CD4-positive, alpha-beta T cell treated with Interleukin-12 subunit alpha and Interleukin-12 subunit beta, for 1 hour (primary cell): ENCODE measurements at regions not wholly inside any gene's neighbourhood (a gene's known extent, or its start where the extent isn't known, plus 50 kb on each side); places are given as distances from the start of the nearest gene placed in this dataset.
"Not testable (repeated sequence)": the region's sequence is repeated elsewhere in the genome, so short reads cannot be mapped to it uniquely, and the experiment has no call there.

Experiments
- DNase-seq: peaks from one replicate; pipeline ENCODE4 v3.0.0-alpha.2; 2020

GRCh38 chr2:145584353-145584752, 1064.4 kb upstream of the ZEB2 start:
- no peak for DNase-seq

- no peak for DNase-seq
Measured at GRCh38 chr2:145573608-145574007, 1053.7 kb upstream of the ZEB2 start.

GRCh38 chr2:145572238-145572637, 1052.3 kb upstream of the ZEB2 start:
- no peak for DNase-seq

- DNase-seq: no peak
Measured at GRCh38 chr2:145569108-145569507, 1049.2 kb upstream of the ZEB2 start.

GRCh38 chr2:145563741-145564615, 1044.1 kb upstream of the ZEB2 start:
- DNase-seq: no peak

GRCh38 chr2:145561152-145561551, 1041.2 kb upstream of the ZEB2 start:
- DNase-seq: no peak

- no peak for DNase-seq
Measured at GRCh38 chr2:145558617-145559350, 1038.9 kb upstream of the ZEB2 start.

GRCh38 chr2:145555360-145555759, 1035.4 kb upstream of the ZEB2 start:
- no peak for DNase-seq

- no peak for DNase-seq
Measured at GRCh38 chr2:145551686-145552085, 1031.8 kb upstream of the ZEB2 start.

- DNase-seq: no peak
Measured at GRCh38 chr2:145548479-145548878, 1028.6 kb upstream of the ZEB2 start.

- no peak for DNase-seq
Measured at GRCh38 chr2:145547620-145548019, 1027.7 kb upstream of the ZEB2 start.

- no peak for DNase-seq
Measured at GRCh38 chr2:145546091-145546490, 1026.2 kb upstream of the ZEB2 start.

- DNase-seq: no peak
Measured at GRCh38 chr2:145543856-145544255, 1023.9 kb upstream of the ZEB2 start.

- DNase-seq: no peak
Measured at GRCh38 chr2:145543155-145543554, 1023.2 kb upstream of the ZEB2 start.

GRCh38 chr2:145541028-145541427, 1021.1 kb upstream of the ZEB2 start:
- DNase-seq: no peak

- DNase-seq: no peak
Measured at GRCh38 chr2:145538661-145539350, 1018.9 kb upstream of the ZEB2 start.

- no peak for DNase-seq
Measured at GRCh38 chr2:145530653-145531052, 1010.7 kb upstream of the ZEB2 start.

- DNase-seq: no peak
Measured at GRCh38 chr2:145524836-145525235, 1004.9 kb upstream of the ZEB2 start.

GRCh38 chr2:145524303-145524702, 1004.4 kb upstream of the ZEB2 start:
- DNase-seq: no peak

GRCh38 chr2:145519254-145519653, 999.3 kb upstream of the ZEB2 start:
- DNase-seq: not testable (repeated sequence)

GRCh38 chr2:145511946-145512345, 992.0 kb upstream of the ZEB2 start:
- no peak for DNase-seq

GRCh38 chr2:145503511-145503910, 983.6 kb upstream of the ZEB2 start:
- no peak for DNase-seq

GRCh38 chr2:145501920-145502319, 982.0 kb upstream of the ZEB2 start:
- no peak for DNase-seq

- DNase-seq: no peak
Measured at GRCh38 chr2:145495590-145495989, 975.7 kb upstream of the ZEB2 start.
